H1 (cell line): ENCODE measurements at regions not wholly inside any gene's neighbourhood (a gene's known extent, or its start where the extent isn't known, plus 50 kb on each side); places are given as distances from the start of the nearest gene placed in this dataset.

ENCODE experiments used
- CTCF ChIA-PET: fragments of 300-600 bp; sonication (Branson Sonifier 250); formaldehyde crosslinking; loops from one replicate; lab custom pipeline; 2021; ENCODE audit not compliant: partially characterized antibody; lab: Charles Lee
- POLR2A ChIA-PET: fragments of 300-600 bp; sonication (Branson Sonifier 250); formaldehyde crosslinking; loops from one replicate; lab custom pipeline; 2021; ENCODE audit warnings: inconsistent platforms; ENCODE audit not compliant: partially characterized antibody; lab: Charles Lee
- DNase-seq, 2 experiments: peaks; one replicate each; pipeline versions ENCODE4 v3.0.0 to v3.0.0-alpha.2; 2010 to 2022; ENCODE audit warnings: low spot score in 2 of 2, low read depth in 1 of 2, mixed read lengths in 1 of 2
- FAIRE-seq: peaks from 2 replicates; lab custom pipeline; 2011; peaks lifted over from hg19 to GRCh38; lab: Jason Lieb, UNC
- H2AFZ ChIP-seq: 2 replicates; pipeline ENCODE4 v1.8.1; 2012; ENCODE audit warnings: low read length, inconsistent platforms
- H2AK5ac ChIP-seq: 2 replicates; pipeline ENCODE4 v1.6.1; 2013; ENCODE audit warnings: low read depth, low read length
- H2BK120ac ChIP-seq: replicated peaks from 2 replicates; pipeline ENCODE3; 2013; ENCODE audit warnings: low read depth, low read length, inconsistent platforms
- H2BK12ac ChIP-seq: 2 replicates; pipeline ENCODE4 v1.6.1; 2013; ENCODE audit warnings: low read depth, low read length
- H2BK15ac ChIP-seq: 2 replicates; pipeline ENCODE4 v1.6.1; 2013; ENCODE audit warnings: low read length
- H2BK20ac ChIP-seq: 2 replicates; pipeline ENCODE4 v1.6.1; 2013; ENCODE audit warnings: low read length
- H2BK5ac ChIP-seq: 2 replicates; pipeline ENCODE4 v1.6.1; 2013; ENCODE audit warnings: low read depth, low read length
- H3K14ac ChIP-seq: 2 replicates; pipeline ENCODE4 v1.6.1; 2013; ENCODE audit warnings: inconsistent platforms; ENCODE audit not compliant: insufficient read length
- H3K18ac ChIP-seq: 2 replicates; pipeline ENCODE4 v1.6.1; 2013; ENCODE audit warnings: low read length; ENCODE audit errors: extremely low read depth
- H3K23ac ChIP-seq: 2 replicates; pipeline ENCODE4 v1.6.1; 2013; ENCODE audit warnings: inconsistent platforms; ENCODE audit not compliant: insufficient read length
- H3K23me2 ChIP-seq: 2 replicates; pipeline ENCODE4 v1.6.1; 2013; ENCODE audit warnings: low read depth, low read length
- H3K27ac ChIP-seq: 2 replicates; pipeline ENCODE4 v1.6.1; 2011; ENCODE audit warnings: low read depth, low read length, inconsistent platforms
- H3K27me3 ChIP-seq, 4 experiments: replicated peaks in 1 of 4; 1 replicate in 1 of 4; 2 replicates in 3 of 4; pipeline versions ENCODE4 v1.6.1 to v1.8.1; 2011 to 2013; ENCODE audit warnings: low read length in 3 of 4, mild to moderate bottlenecking in 3 of 4, inconsistent platforms in 2 of 4, mixed read lengths in 2 of 4, moderate library complexity in 1 of 4; ENCODE audit not compliant: control insufficient read depth in 3 of 4, insufficient read depth in 3 of 4; ENCODE audit errors: extremely low read depth in 1 of 4
- H3K36me3 ChIP-seq, 4 experiments: 2 replicates each; pipeline versions ENCODE4 v1.6.1 to v1.8.1; 2011 to 2013; ENCODE audit warnings: mild to moderate bottlenecking in 4 of 4, low read length in 3 of 4, moderate library complexity in 2 of 4, control low read depth in 1 of 4, inconsistent platforms in 1 of 4; ENCODE audit not compliant: insufficient read depth in 4 of 4, control insufficient read depth in 2 of 4
- H3K4ac ChIP-seq: replicated peaks from 2 replicates; pipeline ENCODE3; 2013; ENCODE audit warnings: low read length, low read depth, mixed read lengths, inconsistent platforms; ENCODE audit not compliant: insufficient read length
- H3K4me1 ChIP-seq, 4 experiments: replicated peaks in 1 of 4; 1 replicate in 1 of 4; 2 replicates in 3 of 4; pipeline versions ENCODE4 v1.6.1 to v1.8.1; 2011 to 2013; ENCODE audit warnings: low read length in 3 of 4, inconsistent platforms in 2 of 4, mixed read lengths in 1 of 4; ENCODE audit not compliant: insufficient read depth in 4 of 4, control insufficient read depth in 3 of 4
- H3K4me2 ChIP-seq, 2 experiments: 2 replicates each; pipeline versions ENCODE4 v1.6.1 to v1.8.1; 2011 to 2013; ENCODE audit warnings: low read depth in 2 of 2, low read length in 2 of 2, control low read depth in 1 of 2, inconsistent platforms in 1 of 2, mild to moderate bottlenecking in 1 of 2; ENCODE audit not compliant: insufficient read depth in 1 of 2
- H3K4me3 ChIP-seq, 4 experiments: fragments of 200-600, 300-600 bp in 1 of 4; sonication (generic), shearing (Covaris generic), sonication (Bioruptor Twin) in 1 of 4; 2 replicates each; pipeline versions ENCODE4 v1.5.1 to v1.8.1; 2011 to 2016; ENCODE audit warnings: low read length in 4 of 4, low read depth in 3 of 4, control low read depth in 2 of 4, inconsistent platforms in 2 of 4, mild to moderate bottlenecking in 2 of 4, mixed read lengths in 1 of 4, moderate library complexity in 1 of 4; ENCODE audit not compliant: insufficient read depth in 2 of 4; ENCODE audit errors: extremely low read depth in 1 of 4
- H3K56ac ChIP-seq: replicated peaks from 2 replicates; pipeline ENCODE3; 2013; ENCODE audit warnings: low read depth, mild to moderate bottlenecking, mixed read lengths, low read length, inconsistent platforms; ENCODE audit not compliant: insufficient read length
- H3K79me1 ChIP-seq: 2 replicates; pipeline ENCODE4 v1.6.1; 2013; ENCODE audit warnings: low read depth, low read length, control low read depth
- H3K79me2 ChIP-seq, 2 experiments: 2 replicates each; pipeline versions ENCODE4 v1.6.1 to v1.8.1; 2012 to 2013; ENCODE audit warnings: low read length in 2 of 2, mild to moderate bottlenecking in 2 of 2, inconsistent platforms in 1 of 2; ENCODE audit not compliant: insufficient read depth in 2 of 2, control insufficient read depth in 1 of 2
- H3K9ac ChIP-seq, 4 experiments: replicated peaks in 1 of 4; 1 replicate in 1 of 4; 2 replicates in 3 of 4; pipeline versions ENCODE4 v1.6.1 to v1.8.1; 2011 to 2013; ENCODE audit warnings: low read depth in 3 of 4, low read length in 3 of 4, control low read depth in 2 of 4, mild to moderate bottlenecking in 2 of 4, moderate library complexity in 2 of 4, inconsistent platforms in 1 of 4; ENCODE audit errors: extremely low read depth in 1 of 4
- H3K9me3 ChIP-seq, 2 experiments: 2 replicates each; pipeline versions ENCODE4 v1.6.1 to v1.8.1; 2012 to 2013; ENCODE audit warnings: mild to moderate bottlenecking in 2 of 2, moderate library complexity in 2 of 2, control low read depth in 1 of 2, inconsistent platforms in 1 of 2, low read depth in 1 of 2, low read length in 1 of 2, mixed read lengths in 1 of 2; ENCODE audit not compliant: insufficient read depth in 2 of 2
- H4K20me1 ChIP-seq, 2 experiments: replicated peaks in 1 of 2; 2 replicates each; pipeline versions ENCODE3 to v1.8.1; 2011 to 2013; ENCODE audit warnings: inconsistent platforms in 2 of 2, low read length in 2 of 2, mild to moderate bottlenecking in 1 of 2; ENCODE audit not compliant: insufficient read depth in 2 of 2, control insufficient read depth in 1 of 2
- H4K5ac ChIP-seq: 2 replicates; pipeline ENCODE4 v1.6.1; 2013; ENCODE audit warnings: low read length, low read depth, mixed read lengths, inconsistent platforms; ENCODE audit not compliant: insufficient read length
- H4K8ac ChIP-seq: 2 replicates; pipeline ENCODE4 v1.8.0; 2013; ENCODE audit warnings: mild to moderate bottlenecking, moderate library complexity, low read length, inconsistent platforms; ENCODE audit not compliant: insufficient read depth; ENCODE audit errors: extremely low read depth
- H4K91ac ChIP-seq: replicated peaks from 2 replicates; pipeline ENCODE3; 2013; ENCODE audit warnings: low read length, mixed read lengths, inconsistent platforms; ENCODE audit not compliant: insufficient read length
- BCL11A ChIP-seq, 2 experiments: IDR thresholded peaks; one replicate each; pipeline ENCODE4 v1.6.1; 2011; ENCODE audit warnings: low read depth in 2 of 2, low read length in 2 of 2, mild to moderate bottlenecking in 2 of 2
- BRCA1 ChIP-seq: IDR thresholded peaks from 2 replicates; pipeline ENCODE4 v1.6.1; 2012; ENCODE audit warnings: low read depth, low read length, improper control_type of control experiment
- E2F6 ChIP-seq: IDR thresholded peaks from 2 replicates; pipeline ENCODE4 v1.6.1; 2012; ENCODE audit warnings: inconsistent platforms
- EP300 ChIP-seq, 2 experiments: IDR thresholded peaks; 1 replicate in 1 of 2; 2 replicates in 1 of 2; pipeline ENCODE4 v1.6.1; 2011 to 2012; ENCODE audit warnings: low read depth in 2 of 2, low read length in 2 of 2, mild to moderate bottlenecking in 2 of 2, borderline replicate concordance in 1 of 2, inconsistent platforms in 1 of 2, moderate library complexity in 1 of 2
- HDAC2 ChIP-seq, 2 experiments: fragments of 300-600 bp in 1 of 2; sonication (generic) in 1 of 2; IDR thresholded peaks; 2 replicates each; pipeline ENCODE4 v1.6.1; 2011 to 2012; ENCODE audit warnings: low read depth in 2 of 2, low read length in 2 of 2, mild to moderate bottlenecking in 2 of 2, moderate library complexity in 2 of 2, borderline replicate concordance in 1 of 2, inconsistent platforms in 1 of 2
- POLR2A ChIP-seq, 2 experiments: IDR thresholded peaks; 1 replicate in 1 of 2; 2 replicates in 1 of 2; pipeline ENCODE4 v1.6.1; 2011; ENCODE audit warnings: low read depth in 2 of 2, low read length in 2 of 2, mild to moderate bottlenecking in 2 of 2; ENCODE audit errors: control extremely low read depth in 1 of 2
- POU5F1 ChIP-seq: IDR thresholded peaks from 2 replicates; pipeline ENCODE4 v1.6.1; 2011; ENCODE audit warnings: low read depth, mild to moderate bottlenecking, low read length, moderate library complexity
- SAP30 ChIP-seq: fragments of 300-600 bp; sonication (generic); IDR thresholded peaks from 2 replicates; pipeline ENCODE4 v1.7.1; 2012; ENCODE audit warnings: low read length, moderate library complexity, mild to moderate bottlenecking, inconsistent platforms; ENCODE audit not compliant: insufficient read depth, insufficient replicate concordance
- SIN3A ChIP-seq, 2 experiments: IDR thresholded peaks in 1 of 2; conservative IDR thresholded peaks in 1 of 2; 2 replicates each; pipeline ENCODE4 v1.6.1; 2011 to 2012; ENCODE audit warnings: low read length in 2 of 2, improper control_type of control experiment in 1 of 2, low read depth in 1 of 2, mild to moderate bottlenecking in 1 of 2
- TBP ChIP-seq: IDR thresholded peaks from 2 replicates; pipeline ENCODE4 v1.6.1; 2011; ENCODE audit warnings: low read depth, low read length, improper control_type of control experiment
- WGBS, 2 experiments: shearing (Covaris generic) in 1 of 2; methylation state at CpG; one replicate each; pipeline versions ENCODE4 v1.1.6 to v1.1.7; 2013 to 2015; ENCODE audit warnings: low lambda C conversion rate in 2 of 2, mixed read lengths in 2 of 2, inconsistent platforms in 1 of 2, low coverage in 1 of 2, missing lambda C conversion rate in 1 of 2; ENCODE audit not compliant: insufficient replicate concordance in 2 of 2, insufficient coverage in 1 of 2, insufficient read length in 1 of 2; ENCODE audit errors: extremely low coverage in 1 of 2, missing lambda C conversion rate in 1 of 2; 5-methylcytosine and 5-hydroxymethylcytosine counted together

GRCh38 chr4:135166661-135167060, 965.1 kb upstream of the PABPC4L start:
- H4K20me1 ChIP-seq = no peaks in the 10 kb centered on the region
- no peak overlapping the region for H2AK5ac ChIP-seq
- H3K4me2 ChIP-seq = no peak overlapping the region
- peaks cover 0 to 2% (median 0%) of the 10 kb centered on the region in 4 experiments; a peak in 1 of 7 replicates for H3K4me1 ChIP-seq
- no peak for FAIRE-seq
- no peak overlapping the region for H2AFZ ChIP-seq
- no peak overlapping the region for H3K9ac ChIP-seq
- H2BK20ac ChIP-seq = no peak overlapping the region
- WGBS, 2 experiments = 85% methylated on average over 2 of the region's 2 CpGs; no CpG with 5 or more reads in 1 of the 2 experiments
- H3K4ac ChIP-seq = no peak overlapping the region
- H3K9me3 ChIP-seq = no peaks in the 10 kb centered on the region
- H3K14ac ChIP-seq = no peak overlapping the region
- H3K4me3 ChIP-seq = no peak overlapping the region
- no peak overlapping the region for H2BK120ac ChIP-seq
- H3K23ac ChIP-seq = no peak overlapping the region
- no peak overlapping the region for H3K18ac ChIP-seq
- no peaks in the 10 kb centered on the region for H3K36me3 ChIP-seq
- no peak overlapping the region for H4K8ac ChIP-seq
- no peak for DNase-seq
- H3K23me2 ChIP-seq = no peaks in the 10 kb centered on the region
- no peak overlapping the region for H3K56ac ChIP-seq
- no peak overlapping the region for H2BK12ac ChIP-seq
- POLR2A ChIA-PET = no interaction called here
- no peaks in the 10 kb centered on the region for H3K27me3 ChIP-seq
- no peaks in the 10 kb centered on the region for H3K79me1 ChIP-seq
- no peak overlapping the region for H2BK15ac ChIP-seq
- no peak overlapping the region for H2BK5ac ChIP-seq
- H4K5ac ChIP-seq = no peak overlapping the region
- CTCF ChIA-PET = interaction anchor here (0.6 kb wide), 1 partner anchor 75 kb away, joined by 3 read pairs; no protein-coding TSS in a partner anchor
- H3K27ac ChIP-seq = no peak overlapping the region
- no peaks in the 10 kb centered on the region for H3K79me2 ChIP-seq
- no peak overlapping the region for H4K91ac ChIP-seq
- TF ChIP-seq POLR2A (IDR thresholded peaks at IDR 0.05; ENCODE audit: control extremely low read depth in 1 of 2, low read depth in 2 of 2, low read length in 2 of 2) (no peak), BRCA1 (no peak), E2F6 (no peak), BCL11A (IDR thresholded peaks at IDR 0.05; ENCODE audit: low read depth in 2 of 2, low read length in 2 of 2) (no peak), HDAC2 (IDR thresholded peaks at IDR 0.05; ENCODE audit: borderline replicate concordance in 1 of 2, low read depth in 2 of 2, low read length in 2 of 2) (no peak), EP300 (IDR thresholded peaks at IDR 0.05; ENCODE audit: borderline replicate concordance in 1 of 2, low read depth in 2 of 2, low read length in 2 of 2) (no peak), SAP30 (no peak), POU5F1 (no peak), SIN3A (conservative IDR thresholded peaks at IDR 0.05 in 1 of 2, IDR thresholded peaks at IDR 0.05 in 1 of 2; ENCODE audit: low read depth in 1 of 2, low read length in 2 of 2) (no peak), TBP (no peak)
